VCaP (cell line): ENCODE measurements at regions not wholly inside any gene's neighbourhood (a gene's known extent, or its start where the extent isn't known, plus 50 kb on each side); places are given as distances from the start of the nearest gene placed in this dataset.

Experiments used
- H3K27ac ChIP-seq: fragments of 450-650 bp; 2 replicates; pipeline ENCODE4 v1.5.1; 2017
- TF ChIP-seq, protein P1 (sequence below): fragments of 450-650 bp; conservative IDR thresholded peaks from 2 replicates; pipeline ENCODE4 v1.5.1; 2017; ENCODE audit warnings: mild to moderate bottlenecking, moderate library complexity

DNA sequence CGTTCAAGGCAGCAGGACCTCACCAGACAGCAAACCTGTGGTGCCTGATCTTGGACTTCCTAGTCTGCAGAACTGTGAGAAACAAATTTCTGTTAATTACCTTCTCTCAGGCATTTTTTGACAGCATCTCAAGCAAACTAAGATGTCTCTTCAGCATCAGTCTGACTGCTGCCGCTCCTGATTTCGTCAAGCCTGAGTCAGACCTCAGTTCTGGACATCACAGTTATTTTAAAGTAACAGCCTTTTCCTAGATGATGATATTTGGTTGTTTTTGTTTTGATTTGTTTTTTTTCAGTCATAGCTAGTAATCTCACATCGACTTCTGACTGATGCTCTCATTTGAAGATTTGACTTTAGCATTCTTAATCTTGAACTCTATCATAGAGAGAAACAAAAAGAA, 71.9 kb downstream of the BLID start:
- TF ChIP-seq, protein P1, sequence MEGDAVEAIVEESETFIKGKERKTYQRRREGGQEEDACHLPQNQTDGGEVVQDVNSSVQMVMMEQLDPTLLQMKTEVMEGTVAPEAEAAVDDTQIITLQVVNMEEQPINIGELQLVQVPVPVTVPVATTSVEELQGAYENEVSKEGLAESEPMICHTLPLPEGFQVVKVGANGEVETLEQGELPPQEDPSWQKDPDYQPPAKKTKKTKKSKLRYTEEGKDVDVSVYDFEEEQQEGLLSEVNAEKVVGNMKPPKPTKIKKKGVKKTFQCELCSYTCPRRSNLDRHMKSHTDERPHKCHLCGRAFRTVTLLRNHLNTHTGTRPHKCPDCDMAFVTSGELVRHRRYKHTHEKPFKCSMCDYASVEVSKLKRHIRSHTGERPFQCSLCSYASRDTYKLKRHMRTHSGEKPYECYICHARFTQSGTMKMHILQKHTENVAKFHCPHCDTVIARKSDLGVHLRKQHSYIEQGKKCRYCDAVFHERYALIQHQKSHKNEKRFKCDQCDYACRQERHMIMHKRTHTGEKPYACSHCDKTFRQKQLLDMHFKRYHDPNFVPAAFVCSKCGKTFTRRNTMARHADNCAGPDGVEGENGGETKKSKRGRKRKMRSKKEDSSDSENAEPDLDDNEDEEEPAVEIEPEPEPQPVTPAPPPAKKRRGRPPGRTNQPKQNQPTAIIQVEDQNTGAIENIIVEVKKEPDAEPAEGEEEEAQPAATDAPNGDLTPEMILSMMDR, result no peak
- no peak overlapping the region for H3K27ac ChIP-seq

DNA sequence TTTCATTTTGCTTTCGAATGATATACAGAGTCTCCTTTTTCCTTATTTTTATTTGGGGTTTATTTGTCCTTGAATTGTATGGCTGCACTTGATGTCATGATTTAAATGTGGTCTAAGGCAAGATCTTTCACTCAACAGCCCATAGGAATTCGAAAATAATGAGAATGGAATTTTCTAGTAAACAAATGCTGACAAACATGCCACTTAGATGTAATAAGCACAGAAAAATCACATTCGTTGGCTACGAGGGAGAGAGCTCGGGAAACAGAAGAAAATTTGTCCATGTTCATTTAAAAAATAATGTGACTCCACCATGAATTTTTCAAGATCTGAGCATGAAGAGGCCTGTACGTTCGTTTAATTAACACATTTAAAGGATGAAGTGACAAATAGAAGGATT, 73.0 kb downstream of the BLID start:
- H3K27ac ChIP-seq, result no peak overlapping the region

DNA sequence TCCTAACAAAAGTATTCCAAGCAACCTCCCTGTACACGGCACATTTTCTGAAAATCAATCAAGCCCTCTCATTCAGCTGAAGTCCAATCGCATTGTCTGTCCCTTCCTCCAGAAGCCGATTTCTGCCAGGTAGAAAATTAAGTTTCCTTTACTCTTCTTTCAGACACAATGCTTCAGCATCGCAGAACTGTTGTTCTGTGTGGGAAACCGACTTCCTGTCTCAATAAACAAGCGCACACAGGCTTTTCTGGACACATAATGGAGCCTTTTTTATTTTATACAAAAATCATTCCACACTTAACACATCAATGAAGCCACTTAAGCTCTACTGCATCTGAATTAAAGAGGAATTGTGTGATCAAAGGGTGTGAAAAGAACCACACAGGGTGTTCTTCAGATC, 75.6 kb downstream of the BLID start:
- no peak overlapping the region for H3K27ac ChIP-seq
- TF ChIP-seq, protein P1, result no peak

More for the DNA sequence above, 73.0 kb downstream of the BLID start:
- TF ChIP-seq, protein P1, result no peak

DNA sequence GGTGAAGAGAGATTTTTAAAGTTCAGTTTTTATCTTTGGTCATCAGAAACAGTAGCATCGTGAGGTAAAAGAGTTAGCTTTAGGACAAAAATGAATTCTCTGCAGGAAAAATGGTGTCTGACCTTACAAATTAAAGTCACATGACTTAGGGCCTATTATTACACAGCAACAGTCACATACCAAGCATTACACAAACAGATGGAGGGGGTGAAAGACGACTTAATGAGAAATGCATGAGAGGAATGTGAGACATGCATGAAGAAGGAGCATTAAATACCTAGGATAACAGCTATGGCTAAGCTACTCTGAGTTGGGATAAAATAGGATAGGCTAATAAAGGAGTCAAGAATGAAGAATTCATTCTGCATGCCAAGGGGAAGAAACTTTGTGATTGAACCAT, 77.5 kb downstream of the BLID start:
- TF ChIP-seq, protein P1, result no peak
- no peak overlapping the region for H3K27ac ChIP-seq

DNA sequence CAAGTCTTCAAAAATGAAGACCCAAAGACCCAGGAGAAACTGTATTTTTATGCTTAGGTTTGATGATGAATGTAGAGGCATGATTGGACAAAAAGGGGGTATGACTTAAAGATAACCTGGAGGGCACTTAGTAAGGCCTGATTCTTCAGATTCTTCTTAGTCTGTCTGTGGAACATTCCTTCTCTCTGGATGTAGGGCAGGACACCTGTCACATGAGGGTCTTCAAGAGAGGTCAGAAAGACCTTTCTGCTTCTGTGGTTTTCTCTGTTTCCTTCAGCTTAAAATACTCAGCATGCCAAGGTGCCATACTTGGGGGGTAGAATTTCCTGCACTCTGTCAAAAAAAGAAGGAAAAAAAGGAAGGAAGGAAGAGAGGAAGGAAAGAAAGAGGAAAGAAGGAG, 78.1 kb downstream of the BLID start:
- TF ChIP-seq, protein P1, result no peak
- no peak overlapping the region for H3K27ac ChIP-seq

DNA sequence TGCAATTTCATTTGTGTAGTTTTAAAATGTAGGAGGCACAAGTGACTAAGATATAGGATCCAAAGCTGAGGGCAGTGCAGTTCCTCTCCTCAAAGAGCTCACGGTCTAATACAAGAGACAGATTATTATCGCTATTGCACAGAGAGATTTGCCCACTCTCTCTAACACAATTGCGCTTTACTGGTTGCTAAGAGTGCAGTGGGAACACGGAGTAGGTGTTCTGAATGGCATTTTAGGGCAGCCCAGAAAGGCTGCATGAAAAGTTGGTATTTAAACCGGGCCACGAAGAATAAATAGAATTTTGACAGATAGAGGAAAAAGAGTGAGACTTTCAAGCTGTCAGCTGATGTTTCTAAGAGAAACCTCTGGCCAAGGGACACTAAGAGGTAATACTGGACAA, 79.5 kb downstream of the BLID start:
- TF ChIP-seq, protein P1, result no peak
- H3K27ac ChIP-seq, result no peak overlapping the region

DNA sequence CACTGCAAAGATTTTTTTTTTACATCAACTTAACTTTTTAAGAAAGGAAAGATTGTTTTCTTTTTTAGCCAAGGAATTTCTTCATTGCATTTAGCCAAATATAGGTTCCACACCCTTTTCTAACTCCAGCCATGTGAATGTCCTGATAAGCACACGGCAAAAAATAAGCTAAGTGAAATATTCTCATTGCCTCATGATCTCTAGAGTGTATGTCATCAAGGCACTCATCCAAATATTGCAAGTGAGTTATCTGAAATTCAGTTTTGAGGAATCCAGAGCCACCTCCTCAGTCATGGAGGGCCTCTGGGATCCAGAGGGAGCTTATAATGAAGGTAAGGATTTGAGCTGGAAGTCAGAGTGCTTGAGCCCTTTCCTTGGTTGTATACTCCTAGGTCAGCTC, 80.0 kb downstream of the BLID start:
- H3K27ac ChIP-seq, result no peak overlapping the region
- TF ChIP-seq, protein P1, result no peak

DNA sequence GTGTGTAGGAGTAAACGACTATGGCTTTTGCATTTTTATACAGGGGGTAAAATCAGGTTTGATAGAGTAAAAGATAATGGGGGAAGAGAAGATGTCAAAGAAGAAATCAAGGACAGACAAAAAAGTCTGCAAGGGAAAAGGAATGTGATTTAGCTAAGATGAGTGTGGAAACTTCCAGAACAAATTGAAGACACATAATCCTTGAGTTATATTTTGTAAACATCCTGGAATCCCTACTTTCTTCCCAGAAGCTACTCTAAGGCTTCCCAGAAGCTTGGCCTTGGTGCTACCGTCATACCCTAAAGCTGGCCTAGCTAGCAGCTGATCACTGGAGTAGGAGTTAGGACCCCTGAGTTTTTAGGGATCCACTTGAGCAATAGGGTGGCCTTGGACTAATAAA, 82.4 kb downstream of the BLID start:
- no peak overlapping the region for H3K27ac ChIP-seq
- TF ChIP-seq, protein P1, result no peak
